OCI-M1 (cell line): ENCODE measurements at regions not wholly inside any gene's neighbourhood (a gene's known extent, or its start where the extent isn't known, plus 50 kb on each side); places are given as distances from the start of the nearest gene placed in this dataset.

Experiments
- DNase-seq: peaks from one replicate; lab custom pipeline; 2025; lab: John Stamatoyannopoulos, UW

DNA sequence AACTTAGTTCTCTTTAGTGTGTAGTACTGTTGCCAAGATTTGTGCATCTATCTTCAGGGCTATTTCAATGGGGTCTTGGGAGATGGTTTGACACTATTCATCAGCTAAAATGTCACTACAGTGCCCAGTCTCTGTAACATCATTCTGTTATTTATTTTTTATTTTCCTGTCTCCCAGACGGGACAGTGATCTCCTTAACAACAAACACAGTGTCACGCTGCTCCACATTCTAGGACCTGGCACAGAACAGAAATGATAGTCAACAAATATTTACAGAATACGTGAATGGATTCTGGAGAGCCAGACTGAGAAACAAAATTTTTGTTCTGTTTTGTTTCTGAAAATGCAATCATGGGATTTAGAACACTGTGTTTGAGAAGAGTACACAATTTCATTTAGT, 937.7 kb upstream of the LRRN3 start:
- no peak for DNase-seq

- no peak for DNase-seq
These were observed 934.4 kb upstream of the LRRN3 start for GRCh38 chr7:110156511-110156910.

GRCh38 chr7:110157631-110158362, 933.1 kb upstream of the LRRN3 start:
- no peak for DNase-seq

- no peak for DNase-seq
These were observed 922.9 kb upstream of the LRRN3 start for GRCh38 chr7:110168010-110168409.

DNA sequence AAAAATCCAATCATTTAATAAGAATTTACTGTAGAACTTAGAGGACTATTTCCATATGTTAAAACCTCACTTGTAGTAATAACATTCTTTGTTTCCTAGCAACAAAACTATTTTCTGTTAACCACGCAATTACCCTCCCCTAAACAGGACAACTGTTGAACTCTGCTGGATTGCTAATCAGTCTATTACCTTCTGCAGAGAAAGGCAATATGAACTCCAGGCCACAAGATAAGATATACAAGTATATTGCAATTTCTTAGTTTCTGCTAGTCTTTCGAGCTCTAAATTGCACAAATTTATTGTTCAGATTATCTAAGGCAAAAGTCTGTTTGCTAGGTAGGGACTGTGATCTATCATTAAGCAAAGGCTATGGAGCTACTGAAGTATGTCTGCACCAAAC, 920.1 kb upstream of the LRRN3 start:
- DNase-seq = peak; percentile 43

- no peak for DNase-seq
These were observed 913.5 kb upstream of the LRRN3 start for GRCh38 chr7:110177463-110177862.

DNA sequence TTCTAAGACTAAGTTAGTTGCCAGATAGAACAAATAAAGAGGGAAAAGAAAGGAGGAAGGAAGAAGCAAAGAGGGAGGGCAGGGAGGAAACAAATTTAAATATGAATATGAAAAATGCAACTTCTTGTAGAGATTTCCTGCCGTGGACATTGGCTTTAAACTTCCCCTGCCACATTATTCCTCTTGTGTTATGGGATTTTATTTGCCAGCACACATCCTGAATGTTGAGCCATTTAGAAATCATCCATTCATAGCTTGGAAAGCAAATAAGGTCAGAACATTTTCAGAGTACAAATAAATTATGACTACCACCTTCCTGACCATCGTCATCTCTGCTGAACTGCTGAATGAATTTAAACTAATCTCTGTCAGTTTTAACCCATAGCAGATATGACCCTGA, 911.9 kb upstream of the LRRN3 start:
- no peak for DNase-seq

DNA sequence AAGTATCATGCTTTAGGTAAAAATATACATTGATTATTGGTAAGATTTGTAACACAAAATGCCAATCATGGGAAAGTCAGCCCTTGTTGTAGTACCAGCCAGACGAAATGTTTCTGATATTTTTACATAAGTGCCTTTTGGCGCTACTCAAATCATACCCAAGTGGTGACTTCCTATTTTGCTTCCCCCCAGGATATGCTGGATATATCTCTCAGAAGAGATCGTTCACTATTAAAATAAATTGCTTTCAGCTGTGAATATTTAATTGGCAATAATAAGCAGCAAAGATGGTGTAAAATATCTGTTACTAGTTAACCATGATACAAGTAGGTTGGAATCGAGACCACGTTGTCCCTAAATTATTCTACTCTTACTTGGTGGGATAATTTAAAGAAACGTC, 909.2 kb upstream of the LRRN3 start:
- DNase-seq = no peak

GRCh38 chr7:110186334-110186733, 904.6 kb upstream of the LRRN3 start:
- no peak for DNase-seq

DNA sequence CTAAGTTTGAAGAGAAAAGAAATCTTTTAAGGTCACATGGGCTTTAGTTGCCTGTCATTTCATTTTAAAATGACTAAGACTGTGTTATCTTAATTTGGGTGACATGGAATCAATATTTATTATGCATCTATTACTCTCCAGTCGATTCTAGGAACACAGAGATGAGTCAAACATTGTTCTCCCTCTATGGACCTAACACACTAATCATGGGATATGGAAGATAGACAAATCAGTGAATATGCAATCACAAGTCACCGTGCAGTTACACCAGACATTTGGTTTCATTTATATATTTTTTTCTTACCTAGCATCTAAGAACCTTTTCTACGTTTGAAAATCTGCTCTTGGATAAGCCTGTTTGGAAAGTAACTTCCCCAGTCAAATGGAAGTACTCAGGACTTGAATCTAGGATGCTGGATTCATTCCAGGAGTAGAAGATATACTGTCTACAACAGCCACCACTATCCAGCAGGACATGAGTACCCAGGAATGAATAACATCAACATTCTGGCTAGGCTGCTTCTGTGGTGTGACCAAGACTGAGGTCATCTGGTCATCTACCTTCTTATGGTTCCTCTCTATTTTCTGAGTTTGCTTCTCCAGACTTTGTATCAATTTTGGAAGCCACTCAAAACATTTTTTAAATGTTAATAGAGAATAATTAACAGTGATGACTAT, 902.9 kb upstream of the LRRN3 start:
- no peak for DNase-seq

GRCh38 chr7:110204527-110204926, 886.4 kb upstream of the LRRN3 start:
- peak; percentile 7 for DNase-seq

DNA sequence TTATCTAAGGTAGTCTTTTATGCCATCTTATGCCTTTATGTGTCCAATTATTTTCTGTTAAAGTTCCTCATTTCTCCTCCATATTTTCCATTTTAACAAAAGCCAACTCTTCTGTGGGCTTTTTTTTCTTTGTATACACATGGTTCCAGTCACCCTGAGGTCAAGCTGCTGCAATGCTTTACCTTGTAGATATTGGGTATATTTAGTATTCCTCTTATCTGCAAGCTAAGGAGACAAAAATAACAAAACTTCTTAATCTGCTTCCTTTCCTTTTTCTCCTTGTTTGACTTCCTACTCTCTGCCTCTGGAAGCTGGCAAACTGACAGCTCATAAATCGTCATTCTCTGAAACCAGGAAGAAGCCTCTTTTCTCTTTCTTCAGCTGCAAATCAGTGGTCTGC, 885.0 kb upstream of the LRRN3 start:
- no peak for DNase-seq

DNA sequence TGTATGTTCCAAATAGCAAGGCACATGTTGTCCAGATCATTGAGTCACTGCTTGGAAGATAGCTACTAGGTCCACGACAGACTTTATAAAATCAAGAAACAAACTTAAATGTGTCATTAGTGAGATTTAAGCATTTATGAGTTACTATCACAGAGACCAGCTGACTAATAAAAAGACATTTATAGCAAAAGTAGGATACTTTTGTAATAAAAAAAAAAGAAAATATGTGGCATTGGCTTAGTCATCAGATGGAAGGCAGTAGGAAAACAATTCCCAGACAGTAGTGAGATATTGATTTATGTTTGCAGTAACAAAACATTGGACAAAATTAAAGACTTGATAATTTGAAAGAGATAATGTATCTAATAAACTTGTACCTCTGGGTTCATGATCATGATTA, 881.0 kb upstream of the LRRN3 start:
- DNase-seq = no peak

GRCh38 chr7:110210941-110211608, 879.9 kb upstream of the LRRN3 start:
- no peak for DNase-seq

DNA sequence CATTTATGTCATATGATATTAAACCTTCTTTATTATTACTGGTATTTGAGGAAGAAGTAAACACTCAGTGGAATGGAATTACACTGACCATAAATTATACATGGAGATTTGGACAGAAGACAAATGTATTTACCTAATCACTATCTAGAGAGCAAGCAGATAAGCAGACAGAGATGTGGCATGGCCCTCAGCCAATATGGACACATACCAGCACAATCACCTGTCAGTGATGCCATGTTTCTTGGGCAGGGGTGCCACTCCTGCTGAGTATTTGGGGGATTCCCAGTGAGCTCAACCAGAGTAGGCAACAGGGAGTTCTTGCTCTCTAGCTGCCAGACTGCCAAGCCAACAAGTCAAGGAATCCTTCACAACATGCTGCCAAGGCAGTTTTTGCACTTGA, 866.3 kb upstream of the LRRN3 start:
- DNase-seq = no peak

DNA sequence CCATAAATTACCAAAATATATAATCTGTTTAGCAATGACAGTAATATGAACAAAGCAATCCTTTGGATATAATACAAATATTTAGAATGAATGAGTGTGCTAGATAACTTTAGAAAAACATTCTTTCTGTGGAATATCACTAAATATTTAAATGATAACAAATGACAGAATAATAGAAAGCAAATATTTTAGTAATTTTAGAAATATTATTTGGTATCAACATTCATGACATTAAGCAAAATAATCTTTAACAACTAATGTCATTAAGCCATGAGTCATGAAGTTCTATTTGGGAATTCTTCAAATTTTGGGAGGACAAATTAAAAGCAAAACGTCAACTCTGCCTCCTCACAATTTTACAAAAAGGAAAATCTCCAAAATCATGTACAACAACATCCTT, 844.8 kb upstream of the LRRN3 start:
- DNase-seq = no peak

GRCh38 chr7:110253093-110253492, 837.8 kb upstream of the LRRN3 start:
- DNase-seq = no peak

GRCh38 chr7:110257673-110258072, 833.3 kb upstream of the LRRN3 start:
- DNase-seq = no peak

- no peak for DNase-seq
These were observed 828.7 kb upstream of the LRRN3 start for GRCh38 chr7:110262251-110262650.

DNA sequence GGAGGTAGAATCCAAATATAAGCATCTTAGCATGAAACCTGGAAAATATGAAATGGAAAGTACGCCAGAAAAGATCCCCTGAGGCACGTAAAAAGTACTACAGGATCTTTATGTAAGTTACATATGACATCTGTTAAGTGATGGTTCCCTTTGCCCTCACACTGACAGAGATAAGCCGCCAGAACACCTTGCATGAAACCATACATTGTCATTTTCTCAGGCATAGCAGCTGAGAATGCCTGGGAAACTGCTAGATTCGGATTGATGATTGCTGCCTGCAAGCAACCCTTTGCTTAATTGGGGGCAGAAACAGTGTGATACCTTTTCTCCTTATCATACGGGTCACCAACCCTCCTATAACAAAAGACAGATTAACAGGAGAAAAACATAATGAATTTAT, 826.6 kb upstream of the LRRN3 start:
- DNase-seq = no peak

GRCh38 chr7:110281362-110281761, 809.6 kb upstream of the LRRN3 start:
- DNase-seq = peak; percentile 1

- DNase-seq = no peak
These were observed 807.9 kb upstream of the LRRN3 start for GRCh38 chr7:110283056-110283455.

DNA sequence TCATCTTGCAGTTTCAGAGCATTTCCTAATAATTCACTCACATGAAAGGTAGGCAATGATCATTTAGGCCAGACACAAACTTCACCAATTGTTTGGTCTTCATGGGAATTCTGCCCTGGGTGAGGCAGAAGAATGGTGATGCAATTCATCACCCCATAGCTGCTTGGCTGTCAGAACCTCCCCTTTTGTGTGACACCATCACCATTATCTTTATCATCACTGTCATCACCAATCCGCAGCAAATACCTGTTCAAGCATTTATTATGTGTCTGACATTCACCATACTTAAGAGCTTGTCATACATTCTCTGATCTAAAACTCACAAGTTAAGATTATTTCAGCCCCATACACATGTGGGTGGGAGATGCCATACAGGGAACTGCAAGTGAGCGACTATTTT, 799.5 kb upstream of the LRRN3 start:
- no peak for DNase-seq
